GM18861 (cell line): ENCODE measurements at regions not wholly inside any gene's neighbourhood (a gene's known extent, or its start where the extent isn't known, plus 50 kb on each side); places are given as distances from the start of the nearest gene placed in this dataset.

Experiments
- ATAC-seq: cut with Tn5 transposase; IDR thresholded peaks from one replicate; pipeline ENCODE4 v1.9.1; 2021; ENCODE audit not compliant: unreplicated experiment

DNA sequence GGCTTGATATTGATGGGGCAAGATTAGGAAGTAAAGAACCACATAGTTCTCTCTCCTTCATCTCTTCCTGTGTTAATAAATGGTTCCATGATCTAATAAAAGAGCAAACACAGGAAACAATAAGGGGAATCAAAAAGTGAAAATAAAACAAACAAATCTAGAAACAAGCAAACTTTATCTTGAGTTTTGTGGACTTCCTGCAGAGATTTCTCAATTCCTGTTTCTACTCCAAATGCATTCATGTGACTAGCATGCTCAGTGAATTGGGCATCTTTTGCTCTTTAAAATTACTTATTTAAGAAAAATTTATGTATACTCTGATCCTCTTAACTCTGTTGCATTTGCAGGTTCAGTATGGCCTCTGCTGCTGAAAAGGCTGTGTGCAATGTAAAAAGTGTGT, 682.0 kb downstream of the KCTD8 start:
- ATAC-seq: no peak

DNA sequence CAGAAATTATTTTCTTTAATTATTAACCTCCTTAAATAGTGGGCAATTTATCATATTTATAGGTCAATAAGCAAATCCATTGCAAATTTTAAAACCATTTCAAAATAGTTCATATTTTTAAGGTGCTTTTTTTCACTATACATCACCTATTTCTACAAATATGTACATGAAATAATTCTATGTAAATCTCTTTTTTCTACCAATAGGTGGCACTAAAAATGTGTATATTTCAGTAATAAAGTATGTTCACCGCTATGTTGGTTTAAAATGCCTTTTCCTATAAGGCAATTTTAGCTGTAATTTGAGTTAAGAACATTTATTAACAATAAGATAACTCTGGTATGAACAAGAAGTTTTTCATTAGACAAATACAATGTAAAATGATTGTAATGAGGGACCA, 672.2 kb downstream of the KCTD8 start:
- ATAC-seq: peak; percentile 50

- no peak for ATAC-seq
These were observed 670.3 kb downstream of the KCTD8 start for GRCh38 chr4:43778187-43778915.

- no peak for ATAC-seq
These were observed 667.5 kb downstream of the KCTD8 start for GRCh38 chr4:43781125-43781524.

DNA sequence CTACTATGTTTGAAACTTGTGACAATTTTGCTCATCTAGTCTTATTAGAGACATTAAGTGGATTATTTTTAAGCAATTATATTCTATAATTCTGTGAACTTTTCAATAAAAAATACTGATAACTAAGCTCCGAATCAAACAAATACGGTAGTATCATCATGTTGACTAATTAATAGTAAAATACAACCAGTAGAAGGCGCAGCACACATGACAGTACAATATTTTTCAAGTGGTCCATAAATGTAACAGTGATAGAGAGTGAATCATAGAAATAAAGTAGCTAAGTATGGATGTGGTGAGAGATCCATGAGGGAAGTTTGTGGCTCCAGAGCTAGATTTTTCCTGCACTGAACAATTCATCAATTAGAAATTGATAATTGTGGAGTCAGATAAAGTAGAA, 666.2 kb downstream of the KCTD8 start:
- no peak for ATAC-seq

DNA sequence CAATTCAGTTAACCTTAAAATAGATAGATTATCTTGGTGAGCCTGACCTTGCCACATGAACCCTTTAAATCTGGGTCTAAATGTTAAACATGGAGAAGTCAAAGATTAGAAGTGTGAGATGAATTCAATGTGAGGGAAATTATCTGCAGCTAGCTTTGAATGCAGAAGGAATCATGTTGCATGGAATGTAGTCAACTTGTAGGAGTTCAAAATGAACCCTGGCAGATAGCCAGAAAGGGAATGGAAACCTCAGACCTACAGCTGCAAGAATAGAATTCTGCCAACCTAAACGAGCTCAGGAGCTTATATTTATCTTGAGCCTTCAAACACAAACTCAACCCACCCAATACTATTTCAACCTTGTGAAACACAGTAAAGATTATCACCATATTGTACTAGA, 632.5 kb downstream of the KCTD8 start:
- no peak for ATAC-seq

- no peak for ATAC-seq
These were observed 626.0 kb downstream of the KCTD8 start for GRCh38 chr4:43822621-43823020.

- ATAC-seq: no peak
These were observed 612.7 kb downstream of the KCTD8 start for GRCh38 chr4:43835869-43836268.

DNA sequence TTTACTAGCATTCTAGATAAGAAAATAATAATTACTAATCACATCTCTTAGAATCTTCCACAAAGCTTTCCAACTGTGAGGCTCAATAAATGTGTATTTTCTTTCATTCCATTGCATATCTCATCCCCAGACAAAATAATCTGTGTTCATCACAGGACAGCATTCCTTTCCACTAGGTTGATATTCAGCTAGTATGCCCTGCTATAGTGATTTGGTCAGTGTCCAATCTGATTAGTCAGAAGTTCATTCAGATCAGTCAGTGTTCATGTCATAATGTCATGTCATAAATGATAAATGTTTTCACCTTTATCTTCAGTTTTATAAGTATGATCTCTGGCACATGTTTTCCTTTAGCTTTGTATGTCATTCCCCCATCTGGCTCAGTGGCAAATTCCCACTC, 611.4 kb downstream of the KCTD8 start:
- no peak for ATAC-seq

- ATAC-seq: no peak
These were observed 611.0 kb downstream of the KCTD8 start for GRCh38 chr4:43837604-43838003.

DNA sequence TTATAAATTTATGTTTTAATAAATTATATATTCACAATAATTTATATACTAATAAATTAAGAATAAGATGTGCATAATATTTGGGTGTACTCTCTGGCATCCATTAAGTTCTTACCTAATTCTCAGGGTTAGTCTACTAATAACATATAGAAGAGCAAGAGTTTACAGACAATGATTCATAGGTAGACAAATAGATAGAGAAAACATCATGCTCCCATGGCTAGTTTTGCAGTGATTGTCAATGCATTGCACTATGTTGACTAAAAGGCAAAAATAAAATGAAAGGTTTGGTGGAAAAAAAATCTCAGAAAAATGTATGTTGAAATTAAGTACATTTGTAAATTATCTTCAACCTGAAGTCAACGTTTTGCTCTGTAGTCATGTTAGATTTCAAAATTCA, 606.0 kb downstream of the KCTD8 start:
- ATAC-seq: no peak

GRCh38 chr4:43843501-43843900, 605.1 kb downstream of the KCTD8 start:
- no peak for ATAC-seq

GRCh38 chr4:43846111-43846587, 602.5 kb downstream of the KCTD8 start:
- no peak for ATAC-seq

- ATAC-seq: no peak
These were observed 594.9 kb downstream of the KCTD8 start for GRCh38 chr4:43853565-43854264.

- no peak for ATAC-seq
These were observed 593.3 kb downstream of the KCTD8 start for GRCh38 chr4:43855283-43855682.

GRCh38 chr4:43864616-43865146, 583.9 kb downstream of the KCTD8 start:
- ATAC-seq: peak; percentile 52

DNA sequence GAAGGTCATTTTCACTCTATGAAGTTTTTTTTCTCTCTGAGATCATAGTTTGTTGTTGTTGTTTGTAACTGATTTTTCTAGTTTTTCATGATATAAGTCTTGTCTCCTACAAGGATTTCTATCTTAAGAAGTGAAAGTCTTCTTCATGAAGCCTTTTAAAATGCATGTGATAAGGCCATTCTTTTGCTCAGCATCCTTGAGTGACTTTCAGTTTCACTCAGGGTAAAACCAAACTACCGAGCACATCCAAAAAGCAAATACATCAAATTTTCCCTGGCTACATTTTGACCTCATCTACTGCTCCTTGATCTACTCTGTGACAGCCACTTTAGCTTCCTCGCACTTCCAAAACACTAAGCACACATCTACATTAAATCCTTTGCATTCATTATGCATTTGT, 580.7 kb downstream of the KCTD8 start:
- no peak for ATAC-seq

DNA sequence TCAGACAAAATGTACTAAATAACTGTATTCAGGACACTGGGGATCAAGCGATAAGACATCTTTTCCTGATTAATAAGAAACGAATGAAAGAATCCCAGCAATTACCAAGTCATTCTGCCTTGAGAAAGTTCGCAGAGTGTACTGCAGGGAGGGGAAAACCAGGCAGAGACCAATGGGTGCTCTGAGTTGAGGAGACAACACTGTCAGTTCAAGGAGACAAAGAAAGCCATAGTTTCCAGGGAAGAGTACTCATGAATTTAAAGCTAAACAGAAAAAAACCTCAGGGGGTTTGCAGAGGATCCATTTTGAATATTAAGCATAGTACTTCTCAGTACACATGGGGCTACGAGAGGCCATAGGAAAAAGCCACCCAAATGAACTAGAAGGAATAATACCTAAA, 573.0 kb downstream of the KCTD8 start:
- no peak for ATAC-seq

GRCh38 chr4:43882470-43882869, 566.1 kb downstream of the KCTD8 start:
- ATAC-seq: no peak

DNA sequence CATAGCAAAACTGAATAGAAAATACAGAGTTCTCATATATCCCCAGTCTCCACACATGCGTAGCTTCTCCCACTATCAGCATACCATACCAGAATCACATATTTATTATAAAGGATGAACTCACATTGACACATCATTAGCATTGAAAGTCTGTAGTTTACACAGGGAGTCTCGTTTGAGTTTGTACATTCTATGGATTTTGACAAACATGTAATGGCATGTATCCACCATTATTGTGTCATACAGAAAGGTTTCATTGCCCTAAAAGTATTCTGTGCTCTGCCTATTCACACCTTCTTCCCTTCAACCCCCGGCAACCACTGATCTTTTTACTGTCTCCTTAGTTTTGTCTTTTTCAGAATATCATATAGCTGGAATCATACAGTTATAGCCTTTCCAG, 562.4 kb downstream of the KCTD8 start:
- ATAC-seq: no peak

GRCh38 chr4:43898836-43899235, 549.8 kb downstream of the KCTD8 start:
- ATAC-seq: no peak

DNA sequence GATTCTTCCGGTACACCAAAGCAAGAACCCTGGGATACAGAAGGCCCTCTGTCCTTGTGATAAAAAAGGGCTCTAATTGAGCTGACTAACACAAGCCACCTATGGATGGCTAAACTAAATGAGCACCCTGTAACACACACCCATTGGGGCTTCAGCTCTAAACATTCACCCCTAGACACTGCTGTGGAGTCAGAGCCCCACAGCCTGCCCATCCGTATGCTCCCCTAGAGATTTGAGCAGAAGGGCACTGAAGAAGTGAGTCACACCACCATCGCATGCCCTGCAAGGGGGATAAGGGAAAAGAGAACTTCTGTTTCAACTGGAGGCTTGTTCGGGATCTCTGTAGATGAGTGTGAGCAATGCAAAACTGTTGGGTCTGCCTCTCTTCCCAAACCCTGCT, 545.2 kb downstream of the KCTD8 start:
- no peak for ATAC-seq
